HCT116 (cell line): ENCODE measurements at regions not wholly inside any gene's neighbourhood (a gene's known extent, or its start where the extent isn't known, plus 50 kb on each side); places are given as distances from the start of the nearest gene placed in this dataset.

Experiments used
- CEBPB ChIP-seq: IDR thresholded peaks from 2 replicates; pipeline ENCODE4 v1.6.1; 2012; ENCODE audit warnings: low read depth
- ELF1 ChIP-seq: IDR thresholded peaks from 2 replicates; pipeline ENCODE4 v1.6.1; 2012; ENCODE audit warnings: low read depth, borderline replicate concordance
- EZH2 ChIP-seq: fragments of 200-600 bp; sonication (generic); IDR thresholded peaks from 2 replicates; pipeline ENCODE4 v1.6.1; 2017; ENCODE audit warnings: antibody characterized with exemption, mixed run types
- FOSL1 ChIP-seq: IDR thresholded peaks from 2 replicates; pipeline ENCODE4 v1.6.1; 2012; ENCODE audit warnings: low read depth
- JUND ChIP-seq: IDR thresholded peaks from 2 replicates; pipeline ENCODE4 v1.6.1; 2012
- MAX ChIP-seq: IDR thresholded peaks from 2 replicates; pipeline ENCODE4 v1.6.1; 2012
- POLR2A ChIP-seq: IDR thresholded peaks from 2 replicates; pipeline ENCODE4 v1.7.0; 2011; ENCODE audit warnings: borderline replicate concordance; ENCODE audit not compliant: insufficient read depth, insufficient read length; ENCODE audit errors: extremely low read depth
- POLR2AphosphoS5 ChIP-seq: IDR thresholded peaks from 2 replicates; pipeline ENCODE4 v1.6.1; 2011; ENCODE audit warnings: mild to moderate bottlenecking, low read depth, low read length, moderate library complexity
- RAD21 ChIP-seq: IDR thresholded peaks from 2 replicates; pipeline ENCODE4 v1.6.1; 2012; ENCODE audit warnings: low read depth, mild to moderate bottlenecking
- REST ChIP-seq: IDR thresholded peaks from 2 replicates; pipeline ENCODE4 v1.6.1; 2012; ENCODE audit warnings: low read depth
- SIN3A ChIP-seq: IDR thresholded peaks from 2 replicates; pipeline ENCODE4 v1.6.1; 2012; ENCODE audit warnings: low read depth
- YY1 ChIP-seq: IDR thresholded peaks from 2 replicates; pipeline ENCODE4 v1.6.1; 2011; ENCODE audit warnings: low read length, low read depth, moderate library complexity, mild to moderate bottlenecking; ENCODE audit not compliant: insufficient replicate concordance; ENCODE audit errors: extremely low read depth
- TF ChIP-seq, protein P1 (sequence below), 3 experiments: fragments of 200-600 bp in 1 of 3; sonication (generic) in 1 of 3; IDR thresholded peaks in 2 of 3; conservative IDR thresholded peaks in 1 of 3; 2 replicates each; pipeline ENCODE4 v1.5.1; 2012 to 2017; ENCODE audit warnings: low read depth in 2 of 3, low read length in 2 of 3, antibody characterized with exemption in 1 of 3, borderline replicate concordance in 1 of 3, control low read depth in 1 of 3, mild to moderate bottlenecking in 1 of 3, mixed read lengths in 1 of 3, mixed run types in 1 of 3, moderate library complexity in 1 of 3; ENCODE audit not compliant: insufficient read depth in 1 of 3

DNA sequence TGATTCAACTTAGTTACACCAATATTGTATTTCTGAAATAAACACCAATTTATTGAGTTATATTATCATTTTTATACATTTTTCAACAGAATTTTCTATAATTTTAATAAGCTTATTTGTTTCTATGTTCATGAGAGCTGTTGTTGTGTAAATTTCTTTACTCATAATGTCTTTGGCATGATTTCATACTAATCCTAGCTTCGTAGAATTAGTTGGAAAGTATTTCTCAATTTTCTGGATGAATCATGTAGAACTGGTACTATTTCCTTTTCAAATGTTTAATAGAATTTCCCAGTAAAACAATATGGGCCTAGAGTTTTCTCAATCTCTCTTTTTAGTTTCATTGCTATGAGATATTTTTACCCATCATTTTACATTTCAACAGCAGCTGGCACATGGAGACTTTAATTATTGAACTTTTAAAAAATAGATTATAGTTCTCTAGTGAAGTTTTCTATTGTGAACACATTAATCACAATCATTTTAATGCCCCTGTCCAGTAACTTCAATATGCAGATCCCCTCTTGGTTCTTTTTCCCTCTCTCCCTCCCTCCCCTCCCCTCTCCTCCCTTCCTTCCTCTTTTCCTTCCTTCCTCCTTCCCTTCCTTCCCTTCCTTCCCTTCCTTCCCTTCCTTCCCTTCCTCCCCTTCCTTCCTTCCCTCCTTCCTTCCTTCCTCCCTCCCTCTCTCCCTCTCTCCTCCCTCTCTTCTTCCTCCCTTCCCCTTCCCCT, 1357.1 kb downstream of the ZPLD1 start:
- TF ChIP-seq YY1 (no peak), POLR2A (no peak), ELF1 (no peak), MAX (no peak), SIN3A (no peak), EZH2 (no peak), JUND (no peak), POLR2AphosphoS5 (no peak), FOSL1 (no peak), CEBPB (no peak), REST (no peak), RAD21 (no peak)
- TF ChIP-seq, protein P1, sequence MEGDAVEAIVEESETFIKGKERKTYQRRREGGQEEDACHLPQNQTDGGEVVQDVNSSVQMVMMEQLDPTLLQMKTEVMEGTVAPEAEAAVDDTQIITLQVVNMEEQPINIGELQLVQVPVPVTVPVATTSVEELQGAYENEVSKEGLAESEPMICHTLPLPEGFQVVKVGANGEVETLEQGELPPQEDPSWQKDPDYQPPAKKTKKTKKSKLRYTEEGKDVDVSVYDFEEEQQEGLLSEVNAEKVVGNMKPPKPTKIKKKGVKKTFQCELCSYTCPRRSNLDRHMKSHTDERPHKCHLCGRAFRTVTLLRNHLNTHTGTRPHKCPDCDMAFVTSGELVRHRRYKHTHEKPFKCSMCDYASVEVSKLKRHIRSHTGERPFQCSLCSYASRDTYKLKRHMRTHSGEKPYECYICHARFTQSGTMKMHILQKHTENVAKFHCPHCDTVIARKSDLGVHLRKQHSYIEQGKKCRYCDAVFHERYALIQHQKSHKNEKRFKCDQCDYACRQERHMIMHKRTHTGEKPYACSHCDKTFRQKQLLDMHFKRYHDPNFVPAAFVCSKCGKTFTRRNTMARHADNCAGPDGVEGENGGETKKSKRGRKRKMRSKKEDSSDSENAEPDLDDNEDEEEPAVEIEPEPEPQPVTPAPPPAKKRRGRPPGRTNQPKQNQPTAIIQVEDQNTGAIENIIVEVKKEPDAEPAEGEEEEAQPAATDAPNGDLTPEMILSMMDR (IDR thresholded peaks at IDR 0.05 in 2 of 3, conservative IDR thresholded peaks at IDR 0.05 in 1 of 3; ENCODE audit: borderline replicate concordance in 1 of 3, insufficient read depth in 1 of 3, low read depth in 2 of 3, low read length in 2 of 3): no peak
